B cell (primary cell): ENCODE measurements at regions not wholly inside any gene's neighbourhood (a gene's known extent, or its start where the extent isn't known, plus 50 kb on each side); places are given as distances from the start of the nearest gene placed in this dataset.

Experiments used
- ATAC-seq: fragments of 200-7000 bp; cut with Tn5 transposase; one replicate; pipeline ENCODE4 v1.10.0; 2021; ENCODE audit warnings: low read depth, mild to moderate bottlenecking, moderate number of reproducible peaks, moderate library complexity
- CTCF ChIA-PET: fragments of 350-600 bp; sonication (Branson Sonifier 250); formaldehyde crosslinking; loops from one replicate; lab custom pipeline; 2021; ENCODE audit warnings: antibody characterized with exemption, inconsistent platforms; lab: Charles Lee
- POLR2A ChIA-PET: fragments of 350-600 bp; sonication (Branson Sonifier 250); formaldehyde crosslinking; loops from one replicate; lab custom pipeline; 2021; ENCODE audit warnings: antibody characterized with exemption; lab: Charles Lee
- DNase-seq: peaks from one replicate; pipeline ENCODE4 v3.0.0; 2013
- H2AFZ ChIP-seq: 2 replicates; pipeline ENCODE4 v1.6.1; 2012; ENCODE audit warnings: mild to moderate bottlenecking, low read depth, low read length; ENCODE audit not compliant: insufficient read depth, poor library complexity, severe bottlenecking
- H3K27ac ChIP-seq, 2 donors: 1 replicate in 1 of 2; 2 replicates in 1 of 2; pipeline ENCODE4 v1.5.1; 2012 to 2013; ENCODE audit warnings: low read length in 2 of 2, mild to moderate bottlenecking in 2 of 2, moderate library complexity in 1 of 2
- H3K27me3 ChIP-seq, 4 experiments: fragments of 200-600 bp in 1 of 4; sonication (generic) in 1 of 4; replicated peaks in 1 of 4; 1 replicate in 2 of 4; 2 replicates in 2 of 4; pipeline versions ENCODE4 v1.6.1 to v1.7.0; 2013 to 2016; ENCODE audit warnings: low read length in 3 of 4, mild to moderate bottlenecking in 2 of 4, mixed read lengths in 1 of 4, moderate library complexity in 1 of 4; ENCODE audit not compliant: insufficient read depth in 4 of 4, control insufficient read depth in 3 of 4; ENCODE audit errors: control extremely low read depth in 1 of 4
- H3K36me3 ChIP-seq, 2 experiments: replicated peaks in 1 of 2; 1 replicate in 1 of 2; 2 replicates in 1 of 2; pipeline versions ENCODE4 v1.6.1 to v1.7.1; 2013; ENCODE audit warnings: low read length in 1 of 2; ENCODE audit not compliant: insufficient read depth in 2 of 2, control insufficient read depth in 1 of 2; ENCODE audit errors: control extremely low read depth in 1 of 2, extremely low read depth in 1 of 2
- H3K4me1 ChIP-seq, 2 donors: fragments of 200-600 bp in 1 of 2; sonication (generic) in 1 of 2; 1 replicate in 1 of 2; 2 replicates in 1 of 2; pipeline versions ENCODE4 v1.5.1 to v1.6.1; 2013 to 2017; ENCODE audit warnings: low read length in 2 of 2; ENCODE audit not compliant: control insufficient read depth in 2 of 2, insufficient read depth in 2 of 2
- H3K4me2 ChIP-seq: replicated peaks from 2 replicates; pipeline ENCODE3; 2012; ENCODE audit warnings: mild to moderate bottlenecking, low read depth, low read length; ENCODE audit not compliant: poor library complexity, severe bottlenecking
- H3K4me3 ChIP-seq, 5 experiments: fragments of 200-600 bp in 1 of 5; sonication (generic) in 1 of 5; 1 replicate in 3 of 5; 2 replicates in 2 of 5; pipeline versions ENCODE4 v1.5.1 to v1.7.0; 2011 to 2016; ENCODE audit warnings: low read length in 4 of 5, mild to moderate bottlenecking in 4 of 5, low read depth in 2 of 5, control low read depth in 1 of 5, moderate library complexity in 1 of 5; ENCODE audit not compliant: insufficient read depth in 1 of 5; ENCODE audit errors: control extremely low read depth in 1 of 5, extremely low read depth in 1 of 5
- H3K79me2 ChIP-seq: fragments of 200-600 bp; sonication (generic); one replicate; pipeline ENCODE4 v1.6.0; 2016; ENCODE audit warnings: low read length; ENCODE audit not compliant: control insufficient read depth, insufficient read depth
- H3K9ac ChIP-seq: fragments of 200-600 bp; sonication (generic); 2 replicates; pipeline ENCODE4 v1.6.1; 2017; ENCODE audit warnings: mild to moderate bottlenecking, low read length, moderate library complexity
- H3K9me3 ChIP-seq, 3 donors: one replicate each; pipeline versions ENCODE4 v1.6.1 to v1.7.1; 2013; ENCODE audit warnings: low read length in 2 of 3; ENCODE audit not compliant: control insufficient read depth in 2 of 3, insufficient read depth in 1 of 3; ENCODE audit errors: control extremely low read depth in 1 of 3
- H4K20me1 ChIP-seq: 2 replicates; pipeline ENCODE4 v1.6.0; 2012; ENCODE audit warnings: mild to moderate bottlenecking, low read length; ENCODE audit not compliant: insufficient read depth, control insufficient read depth, poor library complexity, severe bottlenecking
- H3K27ac Mint-ChIP-seq: one replicate; pipeline ENCODE4 v1.8.0; 2021; ENCODE audit warnings: mixed read lengths
- H3K27me3 Mint-ChIP-seq: one replicate; pipeline ENCODE4 v1.8.0; 2021; ENCODE audit warnings: mixed read lengths
- H3K4me1 Mint-ChIP-seq: one replicate; pipeline ENCODE4 v1.8.0; 2021; ENCODE audit warnings: mixed read lengths
- H3K4me3 Mint-ChIP-seq: one replicate; pipeline ENCODE4 v1.8.0; 2021; ENCODE audit warnings: mixed read lengths
- H3K9me3 Mint-ChIP-seq: one replicate; pipeline ENCODE4 v1.8.0; 2022; ENCODE audit warnings: mixed read lengths; ENCODE audit not compliant: insufficient read depth
- CTCF ChIP-seq: fragments of 200-600 bp; IDR thresholded peaks from one replicate; pipeline ENCODE4 v1.8.0; 2022; ENCODE audit warnings: antibody characterized with exemption, mild to moderate bottlenecking
- EZH2 ChIP-seq: IDR thresholded peaks from 2 replicates; pipeline ENCODE4 v1.6.1; 2012; ENCODE audit warnings: borderline replicate concordance, low read depth, mild to moderate bottlenecking, moderate library complexity, low read length; ENCODE audit not compliant: insufficient read depth, poor library complexity, severe bottlenecking
- whole genome bisulfite sequencing: methylation state at CpG from one replicate; pipeline ENCODE4 v1.1.5; 2013; ENCODE audit warnings: missing lambda C conversion rate; ENCODE audit not compliant: insufficient coverage; 5-methylcytosine and 5-hydroxymethylcytosine counted together
- intact Hi-C: fragments of 100-400 bp; cut with micrococcal nuclease; formaldehyde crosslinking; loops from one replicate; pipeline ENCODE4 v1.10.0; 2022

- no peak overlapping the region for H3K27ac ChIP-seq
- no peaks in the 10 kb centered on the region for H3K9me3 ChIP-seq
- no peaks in the 10 kb centered on the region for H4K20me1 ChIP-seq
- ChIA-PET POLR2A (no interaction called here), CTCF (no interaction called here)
- no peak overlapping the region for H2AFZ ChIP-seq
- Mint-ChIP-seq H3K27ac (no peak overlapping the region), H3K4me3 (no peak overlapping the region), H3K4me1 (peaks cover 5% of the 10 kb centered on the region), H3K27me3 (no peaks in the 10 kb centered on the region), H3K9me3 (no peaks in the 10 kb centered on the region)
- intact Hi-C loops, result no loop called here
- DNase-seq (no peak), ATAC-seq (no peak)
- no peak overlapping the region for H3K4me2 ChIP-seq
- H3K79me2 ChIP-seq, result no peaks in the 10 kb centered on the region
- no peaks in the 10 kb centered on the region for H3K4me1 ChIP-seq
- H3K4me3 ChIP-seq, result no peak overlapping the region
- WGBS, result no CpG with 5 or more reads among the region's 1 CpG
- TF ChIP-seq EZH2 (no peak), CTCF (no peak)
- H3K9ac ChIP-seq, result no peak overlapping the region
- H3K36me3 ChIP-seq, result no peaks in the 10 kb centered on the region
- H3K27me3 ChIP-seq, result no peaks in the 10 kb centered on the region
Observed at GRCh38 chr3:117248153-117248552, 538.6 kb downstream of the TUSC7 start.

- Histone ChIP-seq H2AFZ (no peak overlapping the region), H3K9ac (no peak overlapping the region), H3K9me3 (no peaks in the 10 kb centered on the region), H3K4me1 (no peaks in the 10 kb centered on the region), H3K4me3 (no peak overlapping the region), H3K27me3 (no peaks in the 10 kb centered on the region), H3K79me2 (no peaks in the 10 kb centered on the region), H3K4me2 (no peak overlapping the region), H3K27ac (no peak overlapping the region), H3K36me3 (no peaks in the 10 kb centered on the region), H4K20me1 (no peaks in the 10 kb centered on the region)
- TF ChIP-seq EZH2 (no peak), CTCF (no peak)
- DNase-seq, result no peak
- intact Hi-C loops, result no loop called here
- no CpG with 5 or more reads among the region's 2 CpGs for WGBS
- Mint-ChIP-seq H3K9me3 (no peaks in the 10 kb centered on the region), H3K27ac (no peak overlapping the region), H3K4me3 (no peak overlapping the region), H3K27me3 (no peaks in the 10 kb centered on the region), H3K4me1 (no peaks in the 10 kb centered on the region)
- ATAC-seq, result no peak
- CTCF ChIA-PET, result no interaction called here
- POLR2A ChIA-PET, result no interaction called here
Observed at GRCh38 chr3:117252208-117252607, 542.6 kb downstream of the TUSC7 start.
